ENCODE measurements at regions not wholly inside any gene's neighbourhood (a gene's known extent, or its start where the extent isn't known, plus 50 kb on each side); places are given as distances from the start of the nearest gene placed in this dataset.

DNA sequence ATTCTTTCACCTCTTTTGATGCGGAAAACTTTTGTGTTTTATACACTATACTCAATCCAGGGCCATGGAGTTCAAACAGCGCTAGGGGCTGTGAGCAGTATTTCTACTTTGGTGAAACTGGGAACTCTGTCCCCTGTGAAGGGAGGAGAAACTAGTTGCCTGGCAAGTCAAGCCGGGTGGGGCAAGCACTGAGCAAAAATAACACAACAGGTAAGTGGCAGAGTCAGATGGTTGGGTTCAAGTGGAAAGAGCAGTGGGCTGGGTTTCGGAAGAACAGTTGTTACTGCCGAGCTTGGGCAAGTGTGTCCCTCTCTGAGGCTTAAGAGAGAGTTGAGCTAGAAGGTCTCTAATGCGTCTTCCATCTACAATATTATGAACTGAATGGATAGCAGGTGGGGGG, 59.7 kb upstream of the ROPN1 start:
- no peaks in the 10 kb centered on the region for H4K20me1 ChIP-seq (ENCODE audit: insufficient read depth, low read length)
- no peaks in the 10 kb centered on the region for H3K9me3 ChIP-seq (replicated peaks; ENCODE audit: insufficient read depth, low read length)
- no peak overlapping the region for H3K4me2 ChIP-seq (ENCODE audit: low read depth, low read length)

DNA sequence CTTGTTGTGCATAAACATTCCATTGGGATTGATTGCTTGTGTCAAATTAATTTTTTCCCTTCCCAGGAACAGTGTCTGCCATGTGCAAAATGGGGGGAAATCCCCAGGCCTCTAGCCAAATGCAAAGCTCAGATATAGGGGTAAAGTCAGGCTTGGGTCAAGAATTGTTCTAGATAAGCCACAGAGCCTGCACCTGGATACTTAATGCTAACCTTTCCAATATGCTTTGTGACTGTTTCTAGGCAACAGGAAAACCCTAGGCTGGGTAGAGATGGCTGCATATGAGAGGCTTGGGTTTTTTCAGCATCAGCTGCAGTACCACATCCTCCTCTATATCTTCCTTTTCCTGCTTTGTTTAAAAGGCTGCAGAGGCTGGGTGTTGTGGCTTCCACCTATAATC, 61.9 kb upstream of the ROPN1 start:
- Histone ChIP-seq H3K4me1 (ENCODE audit: low read length) (no peaks in the 10 kb centered on the region), H3K9me3 (replicated peaks; ENCODE audit: insufficient read depth, low read length) (no peaks in the 10 kb centered on the region), H2AFZ (ENCODE audit: low read length) (no peak overlapping the region), H3K9ac (ENCODE audit: low read length) (no peak overlapping the region), H4K20me1 (ENCODE audit: insufficient read depth, low read length) (no peaks in the 10 kb centered on the region), H3K79me2 (ENCODE audit: low read length) (no peaks in the 10 kb centered on the region), H3K27ac (ENCODE audit: low read length) (no peak overlapping the region), H3K36me3 (replicated peaks; ENCODE audit: insufficient read depth, low read length) (no peaks in the 10 kb centered on the region), H3K27me3 (replicated peaks; ENCODE audit: insufficient read depth, low read length) (no peaks in the 10 kb centered on the region), H3K4me3 (ENCODE audit: low read length) (no peak overlapping the region), H3F3A (ENCODE audit: insufficient read depth, low read length) (no peaks in the 10 kb centered on the region), H3K4me2 (ENCODE audit: low read depth, low read length) (no peak overlapping the region), H3K9me2 (replicated peaks; ENCODE audit: insufficient read depth, low read length) (no peaks in the 10 kb centered on the region)
- peak; percentile 7 for DNase-seq
- no peak for TF ChIP-seq EZH2phosphoT487 (IDR thresholded peaks at IDR 0.05; ENCODE audit: low read length)
- TF ChIP-seq, protein P1, sequence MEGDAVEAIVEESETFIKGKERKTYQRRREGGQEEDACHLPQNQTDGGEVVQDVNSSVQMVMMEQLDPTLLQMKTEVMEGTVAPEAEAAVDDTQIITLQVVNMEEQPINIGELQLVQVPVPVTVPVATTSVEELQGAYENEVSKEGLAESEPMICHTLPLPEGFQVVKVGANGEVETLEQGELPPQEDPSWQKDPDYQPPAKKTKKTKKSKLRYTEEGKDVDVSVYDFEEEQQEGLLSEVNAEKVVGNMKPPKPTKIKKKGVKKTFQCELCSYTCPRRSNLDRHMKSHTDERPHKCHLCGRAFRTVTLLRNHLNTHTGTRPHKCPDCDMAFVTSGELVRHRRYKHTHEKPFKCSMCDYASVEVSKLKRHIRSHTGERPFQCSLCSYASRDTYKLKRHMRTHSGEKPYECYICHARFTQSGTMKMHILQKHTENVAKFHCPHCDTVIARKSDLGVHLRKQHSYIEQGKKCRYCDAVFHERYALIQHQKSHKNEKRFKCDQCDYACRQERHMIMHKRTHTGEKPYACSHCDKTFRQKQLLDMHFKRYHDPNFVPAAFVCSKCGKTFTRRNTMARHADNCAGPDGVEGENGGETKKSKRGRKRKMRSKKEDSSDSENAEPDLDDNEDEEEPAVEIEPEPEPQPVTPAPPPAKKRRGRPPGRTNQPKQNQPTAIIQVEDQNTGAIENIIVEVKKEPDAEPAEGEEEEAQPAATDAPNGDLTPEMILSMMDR (IDR thresholded peaks at IDR 0.05; ENCODE audit: low read length) = no peak
- no peak for TF ChIP-seq EZH2 (optimal IDR thresholded peaks at IDR 0.05; ENCODE audit: low read depth, low read length)

More for the DNA sequence above, 59.7 kb upstream of the ROPN1 start:
- no peaks in the 10 kb centered on the region for H3K36me3 ChIP-seq (replicated peaks; ENCODE audit: insufficient read depth, low read length)
- TF ChIP-seq EZH2 (optimal IDR thresholded peaks at IDR 0.05; ENCODE audit: low read depth, low read length) = no peak
- TF ChIP-seq, protein P1 (IDR thresholded peaks at IDR 0.05; ENCODE audit: low read length) = no peak
- TF ChIP-seq EZH2phosphoT487 (IDR thresholded peaks at IDR 0.05; ENCODE audit: low read length) = no peak
- no peaks in the 10 kb centered on the region for H3K79me2 ChIP-seq (ENCODE audit: low read length)
- H3K27me3 ChIP-seq (replicated peaks; ENCODE audit: insufficient read depth, low read length) = no peaks in the 10 kb centered on the region
- H3F3A ChIP-seq (ENCODE audit: insufficient read depth, low read length) = no peaks in the 10 kb centered on the region
- no peaks in the 10 kb centered on the region for H3K9me2 ChIP-seq (replicated peaks; ENCODE audit: insufficient read depth, low read length)
- H3K27ac ChIP-seq (ENCODE audit: low read length) = no peak overlapping the region
- no peak for DNase-seq
- no peak overlapping the region for H3K4me3 ChIP-seq (ENCODE audit: low read length)
- H3K9ac ChIP-seq (ENCODE audit: low read length) = no peak overlapping the region
- H2AFZ ChIP-seq (ENCODE audit: low read length) = no peak overlapping the region
- no peaks in the 10 kb centered on the region for H3K4me1 ChIP-seq (ENCODE audit: low read length)

DNA sequence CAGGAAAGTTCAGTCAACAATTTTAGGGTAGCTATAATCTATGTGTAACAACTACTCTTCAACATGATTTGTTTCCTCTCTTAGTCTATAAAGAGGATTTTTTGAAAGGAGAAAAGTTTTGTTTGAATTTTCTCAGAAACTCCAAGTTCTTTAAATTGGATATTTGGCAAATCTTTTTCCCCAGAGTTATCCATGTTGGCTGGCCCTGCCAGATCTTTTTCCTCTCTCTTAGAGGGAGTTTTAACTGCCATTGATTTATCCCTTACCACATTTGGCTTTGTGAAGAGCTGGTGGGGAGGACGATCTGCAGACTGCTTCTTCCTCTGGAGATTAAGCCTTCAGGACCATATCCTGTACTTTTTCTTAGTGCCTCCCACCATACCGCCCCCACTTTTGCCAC, 64.9 kb upstream of the ROPN1 start:
- Histone ChIP-seq H3K27ac (ENCODE audit: low read length) (no peak overlapping the region), H3K79me2 (ENCODE audit: low read length) (no peaks in the 10 kb centered on the region), H3K9me3 (replicated peaks; ENCODE audit: insufficient read depth, low read length) (no peaks in the 10 kb centered on the region), H3K4me3 (ENCODE audit: low read length) (no peak overlapping the region), H3K36me3 (replicated peaks; ENCODE audit: insufficient read depth, low read length) (no peaks in the 10 kb centered on the region), H3K9me2 (replicated peaks; ENCODE audit: insufficient read depth, low read length) (no peaks in the 10 kb centered on the region), H3K9ac (ENCODE audit: low read length) (no peak overlapping the region), H3K27me3 (replicated peaks; ENCODE audit: insufficient read depth, low read length) (no peaks in the 10 kb centered on the region), H3K4me1 (ENCODE audit: low read length) (no peaks in the 10 kb centered on the region), H2AFZ (ENCODE audit: low read length) (no peak overlapping the region), H3F3A (ENCODE audit: insufficient read depth, low read length) (no peaks in the 10 kb centered on the region), H4K20me1 (ENCODE audit: insufficient read depth, low read length) (no peaks in the 10 kb centered on the region), H3K4me2 (ENCODE audit: low read depth, low read length) (no peak overlapping the region)
- DNase-seq = no peak
- TF ChIP-seq EZH2 (optimal IDR thresholded peaks at IDR 0.05; ENCODE audit: low read depth, low read length) (no peak), EZH2phosphoT487 (IDR thresholded peaks at IDR 0.05; ENCODE audit: low read length) (no peak)
- TF ChIP-seq, protein P1 (IDR thresholded peaks at IDR 0.05; ENCODE audit: low read length) = no peak
